WERI-Rb-1 (cell line): ENCODE measurements at regions not wholly inside any gene's neighbourhood (a gene's known extent, or its start where the extent isn't known, plus 50 kb on each side); places are given as distances from the start of the nearest gene placed in this dataset.

ENCODE experiments used
- DNase-seq: peaks from one replicate; pipeline ENCODE4 v3.0.0-alpha.2; 2020
- H3K27ac ChIP-seq: fragments of 250-450 bp; sonication (Bioruptor Pico); 2 replicates; pipeline ENCODE4 v1.5.1; 2020; ENCODE audit warnings: mild to moderate bottlenecking, moderate library complexity
- H3K27me3 ChIP-seq: fragments of 250-450 bp; sonication (Bioruptor Pico); 2 replicates; pipeline ENCODE4 v1.5.1; 2021; ENCODE audit warnings: mild to moderate bottlenecking, low read depth, moderate library complexity; ENCODE audit not compliant: insufficient read depth, severe bottlenecking
- H3K36me3 ChIP-seq: fragments of 250-450 bp; sonication (Bioruptor Pico); 2 replicates; pipeline ENCODE4 v1.5.1; 2020; ENCODE audit warnings: mild to moderate bottlenecking, moderate library complexity
- H3K4me3 ChIP-seq: 2 replicates; pipeline ENCODE4 v1.5.1; 2011; ENCODE audit warnings: low read depth, mild to moderate bottlenecking, control low read depth, low read length
- H3K9me3 ChIP-seq: fragments of 250-450 bp; sonication (Bioruptor Pico); 2 replicates; pipeline ENCODE4 v1.5.1; 2021; ENCODE audit warnings: mild to moderate bottlenecking, moderate library complexity; ENCODE audit not compliant: severe bottlenecking
- TF ChIP-seq, protein P1 (sequence below): IDR thresholded peaks from 2 replicates; pipeline ENCODE4 v1.5.1; 2011; ENCODE audit warnings: low read depth, mild to moderate bottlenecking, control low read depth, inconsistent platforms, low read length

DNA sequence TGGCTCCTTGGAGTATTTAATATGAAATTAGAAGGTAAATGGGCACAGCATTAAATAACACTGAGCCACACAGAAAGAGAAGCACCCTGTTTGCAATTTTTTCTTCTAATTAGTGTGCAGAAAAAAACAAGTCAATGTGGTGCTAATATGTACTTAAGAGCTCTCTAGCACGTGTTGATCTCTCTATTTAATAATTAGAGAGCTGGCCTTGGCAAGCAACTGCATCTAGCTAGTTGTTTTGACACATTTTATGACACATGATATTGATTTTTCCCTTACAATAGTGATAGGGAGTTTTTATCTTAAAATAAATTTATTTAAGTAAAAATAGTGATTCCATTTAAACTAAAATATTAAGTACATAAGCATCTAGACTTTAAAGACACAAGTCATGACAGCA, 54.5 kb upstream of the NUDT12 start:
- no peak for DNase-seq
- H3K9me3 ChIP-seq: no peaks in the 10 kb centered on the region
- no peaks in the 10 kb centered on the region for H3K36me3 ChIP-seq
- no peak overlapping the region for H3K27ac ChIP-seq
- TF ChIP-seq, protein P1, sequence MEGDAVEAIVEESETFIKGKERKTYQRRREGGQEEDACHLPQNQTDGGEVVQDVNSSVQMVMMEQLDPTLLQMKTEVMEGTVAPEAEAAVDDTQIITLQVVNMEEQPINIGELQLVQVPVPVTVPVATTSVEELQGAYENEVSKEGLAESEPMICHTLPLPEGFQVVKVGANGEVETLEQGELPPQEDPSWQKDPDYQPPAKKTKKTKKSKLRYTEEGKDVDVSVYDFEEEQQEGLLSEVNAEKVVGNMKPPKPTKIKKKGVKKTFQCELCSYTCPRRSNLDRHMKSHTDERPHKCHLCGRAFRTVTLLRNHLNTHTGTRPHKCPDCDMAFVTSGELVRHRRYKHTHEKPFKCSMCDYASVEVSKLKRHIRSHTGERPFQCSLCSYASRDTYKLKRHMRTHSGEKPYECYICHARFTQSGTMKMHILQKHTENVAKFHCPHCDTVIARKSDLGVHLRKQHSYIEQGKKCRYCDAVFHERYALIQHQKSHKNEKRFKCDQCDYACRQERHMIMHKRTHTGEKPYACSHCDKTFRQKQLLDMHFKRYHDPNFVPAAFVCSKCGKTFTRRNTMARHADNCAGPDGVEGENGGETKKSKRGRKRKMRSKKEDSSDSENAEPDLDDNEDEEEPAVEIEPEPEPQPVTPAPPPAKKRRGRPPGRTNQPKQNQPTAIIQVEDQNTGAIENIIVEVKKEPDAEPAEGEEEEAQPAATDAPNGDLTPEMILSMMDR: no peak
- H3K27me3 ChIP-seq: no peaks in the 10 kb centered on the region
- no peak overlapping the region for H3K4me3 ChIP-seq

- Histone ChIP-seq H3K36me3 (no peaks in the 10 kb centered on the region), H3K4me3 (no peak overlapping the region)
- TF ChIP-seq, protein P1: no peak
Measured at GRCh38 chr5:103612545-103612944, 50.0 kb upstream of the NUDT12 start.

More at GRCh38 chr5:103612545-103612944, 50.0 kb upstream of the NUDT12 start:
- Histone ChIP-seq H3K27me3 (no peaks in the 10 kb centered on the region), H3K9me3 (no peaks in the 10 kb centered on the region), H3K27ac (no peak overlapping the region)
- no peak for DNase-seq
